Activated CD4-positive, alpha-beta T cell treated with anti-CD3 and anti-CD28 coated beads for 36 hours (primary cell): ENCODE measurements at regions not wholly inside any gene's neighbourhood (a gene's known extent, or its start where the extent isn't known, plus 50 kb on each side); places are given as distances from the start of the nearest gene placed in this dataset.

Source experiments
- ATAC-seq: fragments of 200-7000 bp; cut with Tn5 transposase; one replicate; pipeline ENCODE4 v1.10.0; 2021; ENCODE audit warnings: mild to moderate bottlenecking, moderate library complexity
- CTCF ChIA-PET: fragments of 350-600 bp; sonication (Branson Sonifier 250); formaldehyde crosslinking; loops from one replicate; lab custom pipeline; 2021; ENCODE audit warnings: antibody characterized with exemption; lab: Charles Lee
- POLR2A ChIA-PET: fragments of 350-600 bp; sonication (Branson Sonifier 250); formaldehyde crosslinking; loops from one replicate; lab custom pipeline; 2021; ENCODE audit warnings: antibody characterized with exemption, inconsistent platforms; lab: Charles Lee
- DNase-seq: peaks from one replicate; pipeline ENCODE4 v3.0.0-alpha.2; 2020
- H3K27ac Mint-ChIP-seq: one replicate; pipeline ENCODE4 v1.8.0; 2021; ENCODE audit warnings: mixed read lengths
- H3K27me3 Mint-ChIP-seq: one replicate; pipeline ENCODE4 v1.8.0; 2021; ENCODE audit warnings: mixed read lengths
- H3K36me3 Mint-ChIP-seq: one replicate; pipeline ENCODE4 v1.8.0; 2021; ENCODE audit warnings: low read depth, mixed read lengths
- H3K4me1 Mint-ChIP-seq: one replicate; pipeline ENCODE4 v1.8.0; 2021; ENCODE audit warnings: mixed read lengths
- H3K4me3 Mint-ChIP-seq: one replicate; pipeline ENCODE4 v1.8.0; 2021; ENCODE audit warnings: mild to moderate bottlenecking, moderate library complexity, mixed read lengths
- H3K9me3 Mint-ChIP-seq: one replicate; pipeline ENCODE4 v1.8.0; 2021; ENCODE audit warnings: low read depth, mixed read lengths
- intact Hi-C, 2 experiments: fragments of 100-400 bp; cut with DNase I in 1 of 2; cut with micrococcal nuclease in 1 of 2; formaldehyde crosslinking; loops; one replicate each; pipeline versions ENCODE4 v1.14.2 to v1.15.1; 2022 to 2024; cut with DNase I, micrococcal nuclease

GRCh38 chr2:2574401-2575180 is 243.5 kb upstream of the MYT1L start:
- Mint-ChIP-seq H3K9me3 (no peaks in the 10 kb centered on the region), H3K27ac (no peak overlapping the region), H3K36me3 (no peaks in the 10 kb centered on the region), H3K27me3 (no peaks in the 10 kb centered on the region), H3K4me1 (no peaks in the 10 kb centered on the region), H3K4me3 (no peak overlapping the region)
- POLR2A ChIA-PET = no interaction called here
- ATAC-seq (no peak), DNase-seq (no peak)
- intact Hi-C loops = no loop called here
- CTCF ChIA-PET = no interaction called here

- H3K4me3 Mint-ChIP-seq = no peak overlapping the region
- H3K27ac Mint-ChIP-seq = no peak overlapping the region
- peak; percentile 46 for DNase-seq
Measured at GRCh38 chr2:2573658-2574293, 242.7 kb upstream of the MYT1L start.

DNA sequence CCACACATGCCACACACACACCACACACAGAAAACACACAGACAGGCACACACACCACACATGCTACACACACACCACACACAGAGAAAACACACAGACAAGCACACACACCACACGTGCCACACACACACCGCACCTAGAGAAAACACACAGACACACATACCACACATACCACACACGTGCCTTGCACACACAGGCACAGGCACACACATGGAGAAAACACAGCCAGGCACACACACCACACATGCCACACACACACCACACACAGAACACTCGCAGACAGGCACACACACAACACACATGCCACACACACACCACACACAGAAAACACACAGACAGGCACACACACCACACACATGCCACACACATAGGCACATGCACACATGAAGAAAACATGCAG is 242.1 kb upstream of the MYT1L start:
- Mint-ChIP-seq H3K4me3 (no peak overlapping the region), H3K9me3 (no peaks in the 10 kb centered on the region), H3K36me3 (no peaks in the 10 kb centered on the region), H3K27me3 (no peaks in the 10 kb centered on the region), H3K4me1 (no peaks in the 10 kb centered on the region), H3K27ac (no peak overlapping the region)
- POLR2A ChIA-PET = no interaction called here
- no peak for DNase-seq
- CTCF ChIA-PET = no interaction called here
- no peak for ATAC-seq
- intact Hi-C loops = no loop called here

More at GRCh38 chr2:2573658-2574293, 242.7 kb upstream of the MYT1L start:
- Mint-ChIP-seq H3K4me1 (no peaks in the 10 kb centered on the region), H3K36me3 (no peaks in the 10 kb centered on the region), H3K9me3 (no peaks in the 10 kb centered on the region), H3K27me3 (no peaks in the 10 kb centered on the region)
- CTCF ChIA-PET = no interaction called here
- peak; percentile 39 for ATAC-seq
- POLR2A ChIA-PET = no interaction called here
- intact Hi-C loops = no loop called here

DNA sequence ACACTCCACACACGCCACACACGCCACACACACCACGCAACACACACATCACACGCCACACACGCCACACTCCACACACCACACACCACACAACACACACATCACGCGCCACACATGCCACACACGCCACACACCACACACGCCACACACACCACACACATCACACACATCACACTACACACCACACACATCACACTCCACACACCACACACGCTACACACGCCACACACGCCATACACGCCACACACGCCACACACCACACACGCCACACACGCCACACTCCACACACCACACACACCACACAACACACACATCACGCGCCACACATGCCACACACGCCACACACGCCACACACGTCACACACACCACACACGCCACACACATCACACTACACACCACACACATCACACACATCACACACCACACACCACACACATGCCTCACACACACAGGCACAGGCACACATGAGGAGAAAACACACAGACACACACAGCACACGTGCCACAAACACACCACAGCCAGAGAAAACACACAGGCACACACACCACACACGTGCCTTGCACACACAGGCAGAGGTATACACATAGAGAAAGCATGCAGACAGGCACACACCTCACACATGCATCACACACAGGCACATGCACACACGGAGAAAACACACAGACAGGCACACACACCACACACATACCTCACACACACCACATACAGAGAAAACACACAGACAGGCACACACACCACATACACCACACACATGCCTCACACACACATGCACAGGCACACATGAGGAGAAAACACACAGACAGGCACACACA is 241.5 kb upstream of the MYT1L start:
- intact Hi-C loops = no loop called here
- no peak for DNase-seq
- POLR2A ChIA-PET = no interaction called here
- H3K9me3 Mint-ChIP-seq = no peaks in the 10 kb centered on the region
- H3K36me3 Mint-ChIP-seq = no peaks in the 10 kb centered on the region
- ATAC-seq = no peak
- no peak overlapping the region for H3K27ac Mint-ChIP-seq
- H3K4me1 Mint-ChIP-seq = no peaks in the 10 kb centered on the region
- no peak overlapping the region for H3K4me3 Mint-ChIP-seq
- CTCF ChIA-PET = no interaction called here
- H3K27me3 Mint-ChIP-seq = no peaks in the 10 kb centered on the region

- no peak for ATAC-seq
- intact Hi-C loops = no loop called here
- Mint-ChIP-seq H3K27me3 (no peaks in the 10 kb centered on the region), H3K9me3 (no peaks in the 10 kb centered on the region), H3K4me1 (no peaks in the 10 kb centered on the region), H3K27ac (no peak overlapping the region), H3K36me3 (no peaks in the 10 kb centered on the region), H3K4me3 (no peak overlapping the region)
- POLR2A ChIA-PET = no interaction called here
- DNase-seq = no peak
- CTCF ChIA-PET = no interaction called here
Measured at GRCh38 chr2:2571301-2572150, 240.5 kb upstream of the MYT1L start.

DNA sequence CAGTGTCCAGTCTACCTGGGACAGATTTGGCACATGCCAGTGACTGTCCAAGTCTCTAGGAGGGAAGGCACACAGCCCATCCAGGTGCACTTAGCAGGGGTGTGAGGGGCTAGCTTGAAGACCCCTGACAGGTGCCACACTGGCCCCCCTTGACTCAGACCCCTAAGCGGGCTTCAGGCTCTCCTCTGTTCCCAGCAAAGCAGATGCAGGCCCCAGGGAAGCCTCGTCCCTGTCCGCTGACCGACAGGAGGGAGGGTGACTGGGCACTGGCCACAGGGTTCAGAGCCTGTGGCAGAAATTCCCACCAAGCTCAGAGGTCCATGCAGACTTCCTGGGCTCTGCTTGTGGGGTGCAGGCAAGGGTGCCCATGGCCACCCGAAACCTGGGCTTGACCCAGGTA is 239.8 kb upstream of the MYT1L start:
- no peak overlapping the region for H3K4me3 Mint-ChIP-seq
- ChIA-PET POLR2A (no interaction called here), CTCF (no interaction called here)
- no peaks in the 10 kb centered on the region for H3K36me3 Mint-ChIP-seq
- ATAC-seq = no peak
- H3K9me3 Mint-ChIP-seq = no peaks in the 10 kb centered on the region
- H3K27me3 Mint-ChIP-seq = no peaks in the 10 kb centered on the region
- no peak overlapping the region for H3K27ac Mint-ChIP-seq
- H3K4me1 Mint-ChIP-seq = no peaks in the 10 kb centered on the region
- no peak for DNase-seq
- intact Hi-C loops = no loop called here

DNA sequence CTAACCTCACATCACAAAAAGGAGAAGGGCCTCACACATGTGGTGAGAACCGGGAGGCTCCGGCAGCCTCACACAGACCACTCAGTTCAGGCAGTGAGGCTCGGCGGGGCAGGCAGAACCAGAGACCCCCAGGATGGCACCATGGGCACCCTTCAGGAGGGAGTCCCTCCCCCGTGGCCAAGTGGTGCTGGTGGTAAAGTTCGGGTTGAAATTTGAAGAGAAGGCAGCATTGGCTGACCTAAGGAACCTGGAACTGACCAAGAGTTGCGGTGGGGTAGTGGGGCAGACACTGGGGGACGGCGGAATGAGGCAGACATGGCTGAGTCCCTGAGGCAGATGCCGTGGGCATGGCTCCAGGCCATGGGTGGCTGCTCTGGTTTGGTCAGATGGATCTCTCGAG is 239.3 kb upstream of the MYT1L start:
- intact Hi-C loops = no loop called here
- Mint-ChIP-seq H3K4me3 (no peak overlapping the region), H3K4me1 (no peaks in the 10 kb centered on the region), H3K27ac (no peak overlapping the region), H3K36me3 (no peaks in the 10 kb centered on the region), H3K9me3 (no peaks in the 10 kb centered on the region), H3K27me3 (no peaks in the 10 kb centered on the region)
- DNase-seq (no peak), ATAC-seq (no peak)
- POLR2A ChIA-PET = no interaction called here
- CTCF ChIA-PET = no interaction called here

GRCh38 chr2:2569836-2570235 is 238.8 kb upstream of the MYT1L start:
- no peak overlapping the region for H3K27ac Mint-ChIP-seq
- ChIA-PET CTCF (no interaction called here), POLR2A (no interaction called here)
- H3K9me3 Mint-ChIP-seq = no peaks in the 10 kb centered on the region
- no peaks in the 10 kb centered on the region for H3K27me3 Mint-ChIP-seq
- DNase-seq = no peak
- no peaks in the 10 kb centered on the region for H3K36me3 Mint-ChIP-seq
- intact Hi-C loops = no loop called here
- no peaks in the 10 kb centered on the region for H3K4me1 Mint-ChIP-seq
- ATAC-seq = no peak
- H3K4me3 Mint-ChIP-seq = no peak overlapping the region

GRCh38 chr2:2569306-2569705 is 238.2 kb upstream of the MYT1L start:
- ChIA-PET CTCF (no interaction called here), POLR2A (no interaction called here)
- H3K4me3 Mint-ChIP-seq = no peak overlapping the region
- H3K4me1 Mint-ChIP-seq = no peaks in the 10 kb centered on the region
- H3K27ac Mint-ChIP-seq = no peak overlapping the region
- H3K27me3 Mint-ChIP-seq = no peaks in the 10 kb centered on the region
- ATAC-seq = no peak
- H3K36me3 Mint-ChIP-seq = no peaks in the 10 kb centered on the region
- DNase-seq = no peak
- no peaks in the 10 kb centered on the region for H3K9me3 Mint-ChIP-seq
- intact Hi-C loops = no loop called here

DNA sequence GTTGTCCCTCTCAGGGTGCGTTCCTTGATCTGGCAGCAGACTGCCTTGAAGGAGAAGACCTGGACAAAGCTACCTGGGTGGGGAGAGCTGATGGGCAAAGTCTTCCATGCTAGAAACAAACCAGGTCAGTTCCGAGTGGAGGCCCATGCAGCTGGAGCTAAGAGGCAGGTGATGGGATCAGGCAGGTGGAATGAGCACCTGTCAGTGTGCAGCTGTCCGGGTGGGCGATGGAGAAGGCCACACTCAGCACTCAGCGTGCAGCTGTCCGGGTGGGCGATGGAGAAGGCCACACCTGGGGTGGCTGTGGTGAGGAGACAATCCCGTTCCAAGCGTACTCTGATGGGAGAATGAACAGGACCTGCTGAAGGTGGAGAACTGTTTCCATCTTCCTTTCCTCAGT is 237.3 kb upstream of the MYT1L start:
- H3K4me3 Mint-ChIP-seq = no peak overlapping the region
- intact Hi-C loops = no loop called here
- no peak for ATAC-seq
- CTCF ChIA-PET = no interaction called here
- POLR2A ChIA-PET = interaction anchor here (0.6 kb wide), 1 partner anchor 27 kb away, joined by 3 read pairs; no protein-coding TSS in a partner anchor
- no peaks in the 10 kb centered on the region for H3K27me3 Mint-ChIP-seq
- H3K27ac Mint-ChIP-seq = no peak overlapping the region
- no peaks in the 10 kb centered on the region for H3K9me3 Mint-ChIP-seq
- no peaks in the 10 kb centered on the region for H3K36me3 Mint-ChIP-seq
- DNase-seq = no peak
- no peaks in the 10 kb centered on the region for H3K4me1 Mint-ChIP-seq

DNA sequence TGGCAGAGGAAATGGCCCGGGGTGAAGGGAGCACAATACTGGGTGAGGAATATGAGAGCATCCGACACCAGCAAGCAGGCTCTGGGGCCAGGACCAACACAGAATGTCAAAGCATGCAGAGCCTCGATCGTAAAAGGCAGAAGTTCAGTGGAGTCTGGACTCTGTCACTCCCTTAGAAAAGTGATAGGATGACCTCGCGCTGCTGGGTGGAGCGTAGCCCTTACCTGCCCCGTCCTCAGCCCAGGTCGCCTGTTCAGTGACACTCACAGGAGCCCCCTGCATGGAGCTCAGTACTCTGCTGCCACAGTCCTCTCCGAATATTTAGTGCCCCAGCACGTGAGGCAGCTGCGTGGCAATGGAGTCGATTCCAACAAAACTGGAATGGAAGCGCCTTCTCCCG is 236.7 kb upstream of the MYT1L start:
- Mint-ChIP-seq H3K4me1 (no peaks in the 10 kb centered on the region), H3K4me3 (no peak overlapping the region), H3K9me3 (no peaks in the 10 kb centered on the region), H3K36me3 (no peaks in the 10 kb centered on the region), H3K27me3 (no peaks in the 10 kb centered on the region), H3K27ac (no peak overlapping the region)
- intact Hi-C loops = no loop called here
- POLR2A ChIA-PET = no interaction called here
- ATAC-seq = no peak
- CTCF ChIA-PET = no interaction called here
- no peak for DNase-seq
